GM12872 (cell line): ENCODE measurements at regions not wholly inside any gene's neighbourhood (a gene's known extent, or its start where the extent isn't known, plus 50 kb on each side); places are given as distances from the start of the nearest gene placed in this dataset.

Source experiments
- TF ChIP-seq, protein P1 (sequence below): IDR thresholded peaks from 3 replicates; pipeline ENCODE4 v1.5.1; 2011; ENCODE audit warnings: low read depth, mild to moderate bottlenecking, low read length, moderate library complexity; ENCODE audit not compliant: insufficient read depth

DNA sequence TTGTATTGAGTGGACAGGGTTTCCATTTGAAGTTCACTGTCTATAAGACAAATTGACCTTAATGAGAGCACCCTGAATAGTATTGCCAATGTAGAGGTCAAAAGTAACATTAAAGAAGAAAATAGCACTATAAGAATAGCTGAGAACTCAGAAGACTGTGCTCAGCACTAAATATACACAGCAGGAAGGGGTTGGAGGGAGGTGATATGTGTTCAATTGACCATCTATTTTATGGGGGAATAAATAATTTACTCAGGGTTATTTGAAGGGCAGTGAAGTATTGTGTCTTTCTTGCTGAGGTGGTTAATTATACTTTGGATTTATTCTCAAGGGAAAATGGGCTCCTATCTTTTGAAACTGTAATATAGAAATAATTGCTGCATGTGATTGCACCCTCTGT is 1380.5 kb upstream of the SPRY2 start:
- TF ChIP-seq, protein P1, sequence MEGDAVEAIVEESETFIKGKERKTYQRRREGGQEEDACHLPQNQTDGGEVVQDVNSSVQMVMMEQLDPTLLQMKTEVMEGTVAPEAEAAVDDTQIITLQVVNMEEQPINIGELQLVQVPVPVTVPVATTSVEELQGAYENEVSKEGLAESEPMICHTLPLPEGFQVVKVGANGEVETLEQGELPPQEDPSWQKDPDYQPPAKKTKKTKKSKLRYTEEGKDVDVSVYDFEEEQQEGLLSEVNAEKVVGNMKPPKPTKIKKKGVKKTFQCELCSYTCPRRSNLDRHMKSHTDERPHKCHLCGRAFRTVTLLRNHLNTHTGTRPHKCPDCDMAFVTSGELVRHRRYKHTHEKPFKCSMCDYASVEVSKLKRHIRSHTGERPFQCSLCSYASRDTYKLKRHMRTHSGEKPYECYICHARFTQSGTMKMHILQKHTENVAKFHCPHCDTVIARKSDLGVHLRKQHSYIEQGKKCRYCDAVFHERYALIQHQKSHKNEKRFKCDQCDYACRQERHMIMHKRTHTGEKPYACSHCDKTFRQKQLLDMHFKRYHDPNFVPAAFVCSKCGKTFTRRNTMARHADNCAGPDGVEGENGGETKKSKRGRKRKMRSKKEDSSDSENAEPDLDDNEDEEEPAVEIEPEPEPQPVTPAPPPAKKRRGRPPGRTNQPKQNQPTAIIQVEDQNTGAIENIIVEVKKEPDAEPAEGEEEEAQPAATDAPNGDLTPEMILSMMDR: no peak

GRCh38 chr13:81714513-81714912 is 1373.6 kb upstream of the SPRY2 start:
- TF ChIP-seq, protein P1: no peak

- TF ChIP-seq, protein P1: no peak
Measured at GRCh38 chr13:81713201-81713600, 1372.3 kb upstream of the SPRY2 start.

GRCh38 chr13:81697826-81698225 is 1356.9 kb upstream of the SPRY2 start:
- TF ChIP-seq, protein P1: no peak

- TF ChIP-seq, protein P1: no peak
Measured at GRCh38 chr13:81686877-81687276, 1346.0 kb upstream of the SPRY2 start.

DNA sequence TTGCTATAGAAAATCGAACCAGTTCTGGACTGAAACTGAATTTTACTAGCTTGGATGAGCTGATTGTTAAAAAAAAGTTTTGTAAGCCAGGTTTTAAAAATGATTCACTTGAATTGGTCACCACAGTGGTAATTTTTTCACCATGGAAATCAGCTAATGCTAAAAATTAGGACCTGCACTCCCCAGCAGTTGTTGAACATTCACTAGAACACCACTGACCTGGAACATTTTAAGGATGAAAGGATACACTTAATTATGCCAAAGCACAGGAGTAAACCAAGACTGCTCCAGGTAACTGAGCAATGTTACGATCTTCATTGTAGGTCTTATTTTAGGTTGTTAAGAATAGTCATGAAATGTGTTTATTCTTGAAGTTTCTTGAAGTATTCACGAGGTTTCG is 1342.6 kb upstream of the SPRY2 start:
- TF ChIP-seq, protein P1: no peak

- TF ChIP-seq, protein P1: no peak
Measured at GRCh38 chr13:81682081-81682630, 1341.2 kb upstream of the SPRY2 start.
